BE2C (cell line): ENCODE measurements at regions not wholly inside any gene's neighbourhood (a gene's known extent, or its start where the extent isn't known, plus 50 kb on each side); places are given as distances from the start of the nearest gene placed in this dataset.
A peak's percentile ranks its signal among the peaks of the same experiment; 100 is the strongest.

Experiments used
- DNase-seq: peaks from one replicate; pipeline ENCODE4 v3.0.0-alpha.2; 2020
- H3K27me3 ChIP-seq: fragments of 250-450 bp; sonication (Bioruptor Pico); 2 replicates; pipeline ENCODE4 v1.5.1; 2020; ENCODE audit warnings: mild to moderate bottlenecking
- H3K36me3 ChIP-seq: fragments of 250-450 bp; sonication (Bioruptor Pico); 2 replicates; pipeline ENCODE4 v1.5.1; 2020; ENCODE audit warnings: mild to moderate bottlenecking
- H3K4me1 ChIP-seq: fragments of 250-450 bp; sonication (Bioruptor Pico); 2 replicates; pipeline ENCODE4 v1.5.1; 2020
- H3K4me3 ChIP-seq: 2 replicates; pipeline ENCODE4 v1.5.1; 2011; ENCODE audit warnings: low read depth, low read length
- H3K9me3 ChIP-seq: fragments of 250-450 bp; sonication (Bioruptor Pico); 2 replicates; pipeline ENCODE4 v1.5.1; 2020
- CTCF ChIP-seq: IDR thresholded peaks from 2 replicates; pipeline ENCODE4 v1.5.1; 2012; ENCODE audit warnings: mild to moderate bottlenecking, low read depth, low read length

GRCh38 chr14:66389481-66389880 lies 96.7 kb upstream of the CCDC196 start:
- no peak for DNase-seq
- no peaks in the 10 kb centered on the region for H3K36me3 ChIP-seq
- H3K9me3 ChIP-seq: no peaks in the 10 kb centered on the region
- H3K4me3 ChIP-seq: no peak overlapping the region
- TF ChIP-seq CTCF: no peak
- H3K4me1 ChIP-seq: no peaks in the 10 kb centered on the region
- no peaks in the 10 kb centered on the region; the same call in 1 of the 2 replicates for H3K27me3 ChIP-seq

- TF ChIP-seq CTCF: peak; percentile 7; the same call in 1 of the 2 replicates
- no peaks in the 10 kb centered on the region for H3K36me3 ChIP-seq
- H3K4me1 ChIP-seq: no peaks in the 10 kb centered on the region
- H3K27me3 ChIP-seq: peaks cover 4% of the 10 kb centered on the region; the same call in 1 of the 2 replicates
- no peak for DNase-seq
- H3K9me3 ChIP-seq: no peaks in the 10 kb centered on the region; the same call in 1 of the 2 replicates
- no peak overlapping the region for H3K4me3 ChIP-seq
Measured at GRCh38 chr14:66395300-66395699, 90.9 kb upstream of the CCDC196 start.

- DNase-seq: no peak
- no peak for TF ChIP-seq CTCF
- no peak overlapping the region for H3K4me3 ChIP-seq
- H3K4me1 ChIP-seq: no peaks in the 10 kb centered on the region
- no peaks in the 10 kb centered on the region for H3K36me3 ChIP-seq
- peaks cover 4% of the 10 kb centered on the region; the same call in 1 of the 2 replicates for H3K27me3 ChIP-seq
- no peaks in the 10 kb centered on the region; the same call in 1 of the 2 replicates for H3K9me3 ChIP-seq
Measured at GRCh38 chr14:66396164-66396563, 90.0 kb upstream of the CCDC196 start.

GRCh38 chr14:66398437-66398836 lies 87.7 kb upstream of the CCDC196 start:
- TF ChIP-seq CTCF: no peak
- no peaks in the 10 kb centered on the region for H3K36me3 ChIP-seq
- H3K4me3 ChIP-seq: no peak overlapping the region
- no peaks in the 10 kb centered on the region; the same call in 1 of the 2 replicates for H3K9me3 ChIP-seq
- 0 out of 2 replicates have a peak, but pooled peaks cover 4% of the 10 kb centered on the region for H3K27me3 ChIP-seq
- H3K4me1 ChIP-seq: no peaks in the 10 kb centered on the region
- no peak for DNase-seq

- peak; percentile 17 for DNase-seq
- H3K36me3 ChIP-seq: no peaks in the 10 kb centered on the region
- TF ChIP-seq CTCF: peak; percentile 86
- no peak overlapping the region for H3K4me3 ChIP-seq
- no peaks in the 10 kb centered on the region; the same call in 1 of the 2 replicates for H3K9me3 ChIP-seq
- peaks cover 2% of the 10 kb centered on the region; the same call in 1 of the 2 replicates for H3K4me1 ChIP-seq
- H3K27me3 ChIP-seq: no peaks in the 10 kb centered on the region
Measured at GRCh38 chr14:66401449-66402095, 84.6 kb upstream of the CCDC196 start.

GRCh38 chr14:66403183-66403582 lies 83.0 kb upstream of the CCDC196 start:
- Histone ChIP-seq H3K4me1 (peaks cover 2% of the 10 kb centered on the region; the same call in 1 of the 2 replicates), H3K36me3 (no peaks in the 10 kb centered on the region), H3K9me3 (no peaks in the 10 kb centered on the region; the same call in 1 of the 2 replicates), H3K4me3 (no peak overlapping the region), H3K27me3 (no peaks in the 10 kb centered on the region)
- DNase-seq: no peak
- peak; percentile 62 for TF ChIP-seq CTCF
